ENCODE measurements at regions not wholly inside any gene's neighbourhood (a gene's known extent, or its start where the extent isn't known, plus 50 kb on each side); places are given as distances from the start of the nearest gene placed in this dataset.

GRCh38 chr5:67886761-67887160 is 328.8 kb upstream of the PIK3R1 start:
- H3K36me3 Mint-ChIP-seq (ENCODE audit: low read depth, unreplicated experiment) = no peaks in the 10 kb centered on the region
- no peak overlapping the region for H3K4me3 ChIP-seq (ENCODE audit: insufficient read depth, low read depth, low read length)

DNA sequence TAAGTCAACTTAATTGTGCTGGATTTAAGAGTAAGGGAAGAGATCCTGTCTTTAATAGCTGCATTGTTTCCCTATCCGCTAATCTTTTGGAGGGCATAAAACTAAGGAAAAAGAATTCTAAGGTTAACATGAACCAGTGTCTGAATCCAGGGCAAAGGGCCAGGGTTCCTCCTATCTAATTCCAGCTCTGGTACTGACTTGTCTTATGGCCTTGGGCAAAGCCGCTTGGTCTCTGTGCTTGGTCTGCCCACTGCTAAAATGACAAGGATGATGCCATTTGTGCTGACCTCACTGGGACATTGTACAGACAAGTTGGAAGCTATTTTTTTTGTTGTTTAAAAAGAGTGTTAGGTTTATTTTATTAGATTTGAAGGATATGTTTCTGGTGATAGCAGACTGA is 334.7 kb upstream of the PIK3R1 start:
- Mint-ChIP-seq H3K36me3 (ENCODE audit: low read depth, unreplicated experiment) (no peaks in the 10 kb centered on the region), H3K4me3 (ENCODE audit: unreplicated experiment) (no peak overlapping the region), H3K27me3 (ENCODE audit: low read depth, unreplicated experiment) (peaks cover 5% of the 10 kb centered on the region), H3K4me1 (ENCODE audit: low read depth, unreplicated experiment) (peaks cover 11% of the 10 kb centered on the region), H3K27ac (ENCODE audit: unreplicated experiment) (no peak overlapping the region), H3K9me3 (ENCODE audit: unreplicated experiment) (no peaks in the 10 kb centered on the region)
- no peaks in the 10 kb centered on the region for H3K4me1 ChIP-seq (ENCODE audit: insufficient read depth, low read length)
- no peak overlapping the region for H3K4me3 ChIP-seq (ENCODE audit: insufficient read depth, low read depth, low read length)
- no peak overlapping the region for H3K4me2 ChIP-seq (ENCODE audit: low read length)
- FAIRE-seq (no peak), DNase-seq (ENCODE audit: low read depth) (no peak)
- H4K20me1 ChIP-seq (ENCODE audit: insufficient read depth, low read length) = no peaks in the 10 kb centered on the region
- H3K27ac ChIP-seq (ENCODE audit: low read depth, low read length) = no peak overlapping the region
- peaks cover 2% of the 10 kb centered on the region for H3K27me3 ChIP-seq (ENCODE audit: insufficient read depth, low read length)
- H3K36me3 ChIP-seq (ENCODE audit: insufficient read depth, low read length) = no peaks in the 10 kb centered on the region
- TF ChIP-seq EZH2 (IDR thresholded peaks at IDR 0.05; ENCODE audit: insufficient read depth, low read length) = no peak
- TF ChIP-seq CTCF (IDR thresholded peaks at IDR 0.05; ENCODE audit: insufficient read depth, low read depth, low read length) = no peak
- H3K9ac ChIP-seq (ENCODE audit: low read length) = no peak overlapping the region
- H3K79me2 ChIP-seq (ENCODE audit: insufficient read depth, low read length) = no peaks in the 10 kb centered on the region
- no peaks in the 10 kb centered on the region for H3K9me3 ChIP-seq (ENCODE audit: insufficient read depth, low read depth, low read length)
- H2AFZ ChIP-seq (ENCODE audit: low read depth, low read length) = no peak overlapping the region

More at GRCh38 chr5:67886761-67887160, 328.8 kb upstream of the PIK3R1 start:
- no peak for DNase-seq (ENCODE audit: low read depth)
- FAIRE-seq = no peak
- Mint-ChIP-seq H3K4me3 (ENCODE audit: unreplicated experiment) (no peak overlapping the region), H3K4me1 (ENCODE audit: low read depth, unreplicated experiment) (no peaks in the 10 kb centered on the region), H3K27ac (ENCODE audit: unreplicated experiment) (no peak overlapping the region), H3K27me3 (ENCODE audit: low read depth, unreplicated experiment) (no peaks in the 10 kb centered on the region), H3K9me3 (ENCODE audit: unreplicated experiment) (no peaks in the 10 kb centered on the region)
- no peak for TF ChIP-seq EZH2 (IDR thresholded peaks at IDR 0.05; ENCODE audit: insufficient read depth, low read length)
- no peak for TF ChIP-seq CTCF (IDR thresholded peaks at IDR 0.05; ENCODE audit: insufficient read depth, low read depth, low read length)
- Histone ChIP-seq H3K27me3 (ENCODE audit: insufficient read depth, low read length) (peaks cover 2% of the 10 kb centered on the region), H3K4me2 (ENCODE audit: low read length) (no peak overlapping the region), H3K4me1 (ENCODE audit: insufficient read depth, low read length) (no peaks in the 10 kb centered on the region), H2AFZ (ENCODE audit: low read depth, low read length) (no peak overlapping the region), H3K27ac (ENCODE audit: low read depth, low read length) (no peak overlapping the region), H4K20me1 (ENCODE audit: insufficient read depth, low read length) (no peaks in the 10 kb centered on the region), H3K79me2 (ENCODE audit: insufficient read depth, low read length) (no peaks in the 10 kb centered on the region), H3K36me3 (ENCODE audit: insufficient read depth, low read length) (no peaks in the 10 kb centered on the region), H3K9ac (ENCODE audit: low read length) (no peak overlapping the region), H3K9me3 (ENCODE audit: insufficient read depth, low read depth, low read length) (no peaks in the 10 kb centered on the region)

- DNase-seq (ENCODE audit: low read depth) (no peak), FAIRE-seq (no peak)
- no peaks in the 10 kb centered on the region for H3K4me1 ChIP-seq (ENCODE audit: insufficient read depth, low read length)
- H2AFZ ChIP-seq (ENCODE audit: low read depth, low read length) = no peak overlapping the region
- H3K27me3 ChIP-seq (ENCODE audit: insufficient read depth, low read length) = peaks cover 2% of the 10 kb centered on the region
- no peak overlapping the region for H3K27ac ChIP-seq (ENCODE audit: low read depth, low read length)
- H3K4me3 Mint-ChIP-seq (ENCODE audit: unreplicated experiment) = no peak overlapping the region
- no peaks in the 10 kb centered on the region for H4K20me1 ChIP-seq (ENCODE audit: insufficient read depth, low read length)
- TF ChIP-seq CTCF (IDR thresholded peaks at IDR 0.05; ENCODE audit: insufficient read depth, low read depth, low read length) (no peak), EZH2 (IDR thresholded peaks at IDR 0.05; ENCODE audit: insufficient read depth, low read length) (no peak)
- H3K27me3 Mint-ChIP-seq (ENCODE audit: low read depth, unreplicated experiment) = peaks cover 7% of the 10 kb centered on the region
- peaks cover 11% of the 10 kb centered on the region for H3K4me1 Mint-ChIP-seq (ENCODE audit: low read depth, unreplicated experiment)
- H3K36me3 Mint-ChIP-seq (ENCODE audit: low read depth, unreplicated experiment) = no peaks in the 10 kb centered on the region
- no peaks in the 10 kb centered on the region for H3K9me3 ChIP-seq (ENCODE audit: insufficient read depth, low read depth, low read length)
- no peaks in the 10 kb centered on the region for H3K36me3 ChIP-seq (ENCODE audit: insufficient read depth, low read length)
- H3K4me2 ChIP-seq (ENCODE audit: low read length) = no peak overlapping the region
- H3K4me3 ChIP-seq (ENCODE audit: insufficient read depth, low read depth, low read length) = no peak overlapping the region
- no peaks in the 10 kb centered on the region for H3K79me2 ChIP-seq (ENCODE audit: insufficient read depth, low read length)
- H3K9ac ChIP-seq (ENCODE audit: low read length) = no peak overlapping the region
- H3K9me3 Mint-ChIP-seq (ENCODE audit: unreplicated experiment) = no peaks in the 10 kb centered on the region
- H3K27ac Mint-ChIP-seq (ENCODE audit: unreplicated experiment) = no peak overlapping the region
Observed at GRCh38 chr5:67880511-67880805, 335.1 kb upstream of the PIK3R1 start.

Measured in astrocyte (in vitro differentiated cells and primary cell).